OCI-LY3 (cell line): ENCODE measurements at regions not wholly inside any gene's neighbourhood (a gene's known extent, or its start where the extent isn't known, plus 50 kb on each side); places are given as distances from the start of the nearest gene placed in this dataset.

ENCODE experiments used
- H2AFZ ChIP-seq: fragments of 200-600, 300-600 bp; shearing (Covaris generic); 2 replicates; pipeline ENCODE4 v1.6.0; 2014; ENCODE audit warnings: antibody characterized with exemption, low read depth, low read length
- H3K27ac ChIP-seq: fragments of 200-600, 300-600 bp; sonication (generic); 2 replicates; pipeline ENCODE4 v1.5.1; 2014; ENCODE audit warnings: mild to moderate bottlenecking, low read length, moderate library complexity, mixed read lengths
- H3K27me3 ChIP-seq: fragments of 200-600, 300-600 bp; sonication (generic); 2 replicates; pipeline ENCODE4 v1.6.1; 2014; ENCODE audit warnings: low read depth, low read length, mixed read lengths
- H3K36me3 ChIP-seq: fragments of 200-600, 300-600 bp; sonication (generic); replicated peaks from 2 replicates; pipeline ENCODE3; 2014; ENCODE audit warnings: low read depth, low read length, mixed read lengths
- H3K4me1 ChIP-seq: fragments of 300-600, 200-600 bp; sonication (generic); 2 replicates; pipeline ENCODE4 v1.6.1; 2014; ENCODE audit warnings: low read length, mixed read lengths
- H3K4me2 ChIP-seq: fragments of 200-600, 300-600 bp; sonication (generic); 2 replicates; pipeline ENCODE4 v1.6.1; 2014; ENCODE audit warnings: low read length, mixed read lengths
- H3K4me3 ChIP-seq: fragments of 300-600, 200-600 bp; sonication (generic); 2 replicates; pipeline ENCODE4 v1.5.1; 2014; ENCODE audit warnings: antibody characterized with exemption, mild to moderate bottlenecking, low read length, moderate library complexity
- H3K79me2 ChIP-seq: fragments of 300-600, 200-600 bp; shearing (Covaris generic); 2 replicates; pipeline ENCODE4 v1.6.1; 2014; ENCODE audit warnings: mild to moderate bottlenecking, low read length, mixed read lengths
- H3K9ac ChIP-seq: fragments of 300-600, 200-600 bp; shearing (Covaris generic); 2 replicates; pipeline ENCODE4 v1.6.0; 2014; ENCODE audit warnings: mild to moderate bottlenecking, low read length, moderate library complexity
- H3K9me3 ChIP-seq: fragments of 200-600, 300-600 bp; shearing (Covaris generic); 2 replicates; pipeline ENCODE4 v1.6.1; 2014; ENCODE audit warnings: low read length, mixed read lengths; ENCODE audit not compliant: insufficient read depth
- H4K20me1 ChIP-seq: fragments of 200-600, 300-600 bp; sonication (generic); 2 replicates; pipeline ENCODE4 v1.6.1; 2016; ENCODE audit warnings: low read length, mixed read lengths; ENCODE audit not compliant: insufficient read depth
- EZH2phosphoT487 ChIP-seq: fragments of 200-600 bp; shearing (Covaris generic); IDR thresholded peaks from 2 replicates; pipeline ENCODE4 v1.6.1; 2018; ENCODE audit warnings: antibody characterized with exemption, mixed run types, low read depth
- TF ChIP-seq, protein P1 (sequence below): fragments of 200-600, 300-600 bp; sonication (generic); IDR thresholded peaks from 2 replicates; pipeline ENCODE4 v1.5.1; 2014; ENCODE audit warnings: antibody characterized with exemption, low read length, low read depth

- peaks cover 2% of the 10 kb centered on the region; the same call in 1 of the 2 replicates for H3K27me3 ChIP-seq
- H3K79me2 ChIP-seq = no peaks in the 10 kb centered on the region
- H3K9ac ChIP-seq = no peak overlapping the region
- H3K9me3 ChIP-seq = no peaks in the 10 kb centered on the region
- H3K36me3 ChIP-seq = no peaks in the 10 kb centered on the region
- no peak overlapping the region for H3K27ac ChIP-seq
- no peak overlapping the region for H3K4me3 ChIP-seq
- no peak overlapping the region for H3K4me2 ChIP-seq
- no peaks in the 10 kb centered on the region for H4K20me1 ChIP-seq
- TF ChIP-seq, protein P1, sequence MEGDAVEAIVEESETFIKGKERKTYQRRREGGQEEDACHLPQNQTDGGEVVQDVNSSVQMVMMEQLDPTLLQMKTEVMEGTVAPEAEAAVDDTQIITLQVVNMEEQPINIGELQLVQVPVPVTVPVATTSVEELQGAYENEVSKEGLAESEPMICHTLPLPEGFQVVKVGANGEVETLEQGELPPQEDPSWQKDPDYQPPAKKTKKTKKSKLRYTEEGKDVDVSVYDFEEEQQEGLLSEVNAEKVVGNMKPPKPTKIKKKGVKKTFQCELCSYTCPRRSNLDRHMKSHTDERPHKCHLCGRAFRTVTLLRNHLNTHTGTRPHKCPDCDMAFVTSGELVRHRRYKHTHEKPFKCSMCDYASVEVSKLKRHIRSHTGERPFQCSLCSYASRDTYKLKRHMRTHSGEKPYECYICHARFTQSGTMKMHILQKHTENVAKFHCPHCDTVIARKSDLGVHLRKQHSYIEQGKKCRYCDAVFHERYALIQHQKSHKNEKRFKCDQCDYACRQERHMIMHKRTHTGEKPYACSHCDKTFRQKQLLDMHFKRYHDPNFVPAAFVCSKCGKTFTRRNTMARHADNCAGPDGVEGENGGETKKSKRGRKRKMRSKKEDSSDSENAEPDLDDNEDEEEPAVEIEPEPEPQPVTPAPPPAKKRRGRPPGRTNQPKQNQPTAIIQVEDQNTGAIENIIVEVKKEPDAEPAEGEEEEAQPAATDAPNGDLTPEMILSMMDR = no peak
- no peak for TF ChIP-seq EZH2phosphoT487
- no peaks in the 10 kb centered on the region for H3K4me1 ChIP-seq
- no peak overlapping the region for H2AFZ ChIP-seq
Measured at GRCh38 chr1:168913711-168914463, 184.9 kb upstream of the DPT start.

DNA sequence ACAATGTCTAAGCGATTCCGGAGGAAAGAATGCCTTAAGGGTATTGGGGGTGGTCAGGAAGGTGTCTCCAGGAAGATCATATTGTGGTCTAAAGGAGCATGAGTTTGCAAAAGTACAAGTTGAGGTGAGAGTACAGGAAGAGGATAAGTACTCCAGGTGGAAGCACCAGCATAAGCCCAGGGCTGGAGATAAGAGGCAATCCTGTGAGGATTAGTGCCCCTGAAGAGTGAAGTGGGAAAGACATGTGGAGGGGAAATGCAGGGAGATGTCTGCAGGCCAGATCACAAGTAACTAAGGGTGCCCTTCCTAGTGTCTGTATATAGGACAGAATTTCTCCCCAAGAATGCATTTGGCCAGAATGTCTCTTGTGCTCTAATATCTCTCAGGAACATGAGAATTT is 188.3 kb upstream of the DPT start:
- H4K20me1 ChIP-seq = no peaks in the 10 kb centered on the region
- H3K4me1 ChIP-seq = peaks cover 12% of the 10 kb centered on the region
- TF ChIP-seq, protein P1 = no peak
- TF ChIP-seq EZH2phosphoT487 = no peak
- H3K27me3 ChIP-seq = peaks cover 2% of the 10 kb centered on the region; the same call in 1 of the 2 replicates
- no peak overlapping the region for H3K9ac ChIP-seq
- H3K36me3 ChIP-seq = no peaks in the 10 kb centered on the region
- H2AFZ ChIP-seq = no peak overlapping the region
- H3K4me2 ChIP-seq = no peak overlapping the region
- H3K27ac ChIP-seq = no peak overlapping the region
- H3K4me3 ChIP-seq = no peak overlapping the region
- H3K79me2 ChIP-seq = no peaks in the 10 kb centered on the region
- no peaks in the 10 kb centered on the region for H3K9me3 ChIP-seq

GRCh38 chr1:168917796-168918195 is 188.7 kb upstream of the ATP1B1 start:
- H3K4me2 ChIP-seq = no peak overlapping the region
- no peak overlapping the region for H3K9ac ChIP-seq
- H3K9me3 ChIP-seq = no peaks in the 10 kb centered on the region
- H3K27me3 ChIP-seq = peaks cover 2% of the 10 kb centered on the region; the same call in 1 of the 2 replicates
- no peak overlapping the region for H3K27ac ChIP-seq
- no peaks in the 10 kb centered on the region for H3K36me3 ChIP-seq
- H2AFZ ChIP-seq = no peak overlapping the region
- peaks cover 12% of the 10 kb centered on the region for H3K4me1 ChIP-seq
- no peaks in the 10 kb centered on the region for H3K79me2 ChIP-seq
- TF ChIP-seq, protein P1 = no peak
- no peak for TF ChIP-seq EZH2phosphoT487
- no peak overlapping the region for H3K4me3 ChIP-seq
- no peaks in the 10 kb centered on the region for H4K20me1 ChIP-seq

DNA sequence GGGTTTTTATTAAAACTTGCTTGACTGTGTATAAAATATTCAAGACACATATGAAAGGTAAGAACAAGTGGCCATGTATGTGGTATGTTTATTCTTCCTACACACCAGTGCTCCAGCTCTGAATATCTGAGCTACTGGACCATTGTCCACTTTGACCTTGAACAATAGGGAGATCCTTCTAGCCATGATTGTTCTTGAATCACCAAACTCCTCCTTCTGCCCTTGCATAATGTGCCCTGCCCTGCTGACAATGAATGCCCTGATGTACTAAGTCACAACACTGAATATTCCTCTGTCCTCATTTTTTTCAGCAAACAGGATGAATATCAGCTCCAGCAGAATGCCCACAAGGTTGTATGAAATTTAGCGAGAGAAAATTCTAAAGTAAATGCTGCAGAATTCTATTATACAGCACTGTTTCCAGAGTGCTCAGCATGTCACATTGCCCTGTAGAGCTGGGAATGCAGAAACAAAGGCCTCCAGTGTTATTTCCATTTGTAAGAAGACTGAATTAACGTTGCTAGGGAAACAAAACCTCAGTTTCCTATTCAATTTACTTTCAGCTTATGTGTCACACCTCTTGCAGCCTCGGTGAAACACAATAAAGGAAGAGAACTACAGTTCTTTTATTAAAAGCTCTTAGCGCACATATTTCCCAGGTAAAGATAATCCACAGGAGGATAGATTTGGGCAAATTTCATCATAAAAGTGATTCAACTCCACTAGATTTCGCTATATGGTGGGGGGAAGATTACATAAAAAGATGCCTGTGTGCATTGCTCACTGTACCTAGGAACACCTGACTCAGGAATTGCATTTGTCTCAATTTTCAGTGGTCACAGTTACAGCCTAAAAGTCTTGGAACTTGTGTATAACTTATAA is 187.4 kb upstream of the ATP1B1 start:
- Histone ChIP-seq H3K9ac (no peak overlapping the region), H3K27me3 (no peaks in the 10 kb centered on the region), H3K79me2 (no peaks in the 10 kb centered on the region), H3K4me2 (no peak overlapping the region), H3K4me3 (no peak overlapping the region), H3K9me3 (no peaks in the 10 kb centered on the region), H4K20me1 (no peaks in the 10 kb centered on the region), H3K4me1 (peaks cover 12% of the 10 kb centered on the region), H3K36me3 (no peaks in the 10 kb centered on the region), H2AFZ (no peak overlapping the region), H3K27ac (no peak overlapping the region)
- TF ChIP-seq EZH2phosphoT487 = no peak
- TF ChIP-seq, protein P1 = no peak
